Neural cell (in vitro differentiated cells): ENCODE measurements at regions not wholly inside any gene's neighbourhood (a gene's known extent, or its start where the extent isn't known, plus 50 kb on each side); places are given as distances from the start of the nearest gene placed in this dataset.

Source experiments
- EP300 ChIP-seq: fragments of 450-650 bp; conservative IDR thresholded peaks from 2 replicates; pipeline ENCODE4 v1.6.1; 2014; ENCODE audit warnings: antibody characterized with exemption, mild to moderate bottlenecking, moderate library complexity; ENCODE audit not compliant: poor library complexity, severe bottlenecking
- MXI1 ChIP-seq: fragments of 450-650 bp; conservative IDR thresholded peaks from 2 replicates; pipeline ENCODE4 v1.6.1; 2014; ENCODE audit warnings: antibody characterized with exemption, mild to moderate bottlenecking; ENCODE audit not compliant: poor library complexity, severe bottlenecking
- POLR2AphosphoS5 ChIP-seq: IDR thresholded peaks from 2 replicates; pipeline ENCODE4 v1.6.1; 2012
- RAD21 ChIP-seq: fragments of 450-650 bp; conservative IDR thresholded peaks from 2 replicates; pipeline ENCODE4 v1.6.1; 2014; ENCODE audit warnings: antibody characterized with exemption, mild to moderate bottlenecking, moderate library complexity
- TAF1 ChIP-seq: IDR thresholded peaks from 2 replicates; pipeline ENCODE4 v1.6.1; 2012; ENCODE audit warnings: low read depth
- TF ChIP-seq, protein P1 (sequence below): fragments of 450-650 bp; IDR thresholded peaks from 2 replicates; pipeline ENCODE4 v1.5.1; 2014; ENCODE audit warnings: antibody characterized with exemption, mild to moderate bottlenecking, moderate library complexity; ENCODE audit not compliant: poor library complexity, severe bottlenecking
- TF ChIP-seq, protein P2 (sequence below): IDR thresholded peaks from 2 replicates; pipeline ENCODE4 v1.6.1; 2012; ENCODE audit warnings: borderline replicate concordance

DNA sequence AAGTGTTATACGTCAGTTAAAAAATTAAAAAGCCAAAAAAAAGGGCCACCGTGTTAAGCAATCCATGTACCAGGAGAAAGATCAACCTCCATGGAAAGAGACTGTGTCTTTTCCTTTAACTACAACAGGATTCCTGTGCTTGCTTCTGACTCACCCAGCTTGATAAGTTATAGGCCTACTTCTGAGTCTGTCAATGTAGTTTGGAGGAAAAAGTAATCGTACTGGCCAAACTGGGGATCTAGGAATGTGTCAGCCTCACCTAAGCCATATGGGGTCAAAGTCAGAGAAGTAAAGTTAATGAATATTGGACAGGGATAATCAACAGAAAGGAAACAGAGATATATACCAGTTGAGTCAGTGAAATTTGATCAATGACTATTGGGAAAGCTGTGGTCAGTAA is 470.8 kb upstream of the SLIT2 start:
- TF ChIP-seq POLR2AphosphoS5 (no peak), RAD21 (no peak), TAF1 (no peak), EP300 (no peak), MXI1 (no peak)
- TF ChIP-seq, protein P1, sequence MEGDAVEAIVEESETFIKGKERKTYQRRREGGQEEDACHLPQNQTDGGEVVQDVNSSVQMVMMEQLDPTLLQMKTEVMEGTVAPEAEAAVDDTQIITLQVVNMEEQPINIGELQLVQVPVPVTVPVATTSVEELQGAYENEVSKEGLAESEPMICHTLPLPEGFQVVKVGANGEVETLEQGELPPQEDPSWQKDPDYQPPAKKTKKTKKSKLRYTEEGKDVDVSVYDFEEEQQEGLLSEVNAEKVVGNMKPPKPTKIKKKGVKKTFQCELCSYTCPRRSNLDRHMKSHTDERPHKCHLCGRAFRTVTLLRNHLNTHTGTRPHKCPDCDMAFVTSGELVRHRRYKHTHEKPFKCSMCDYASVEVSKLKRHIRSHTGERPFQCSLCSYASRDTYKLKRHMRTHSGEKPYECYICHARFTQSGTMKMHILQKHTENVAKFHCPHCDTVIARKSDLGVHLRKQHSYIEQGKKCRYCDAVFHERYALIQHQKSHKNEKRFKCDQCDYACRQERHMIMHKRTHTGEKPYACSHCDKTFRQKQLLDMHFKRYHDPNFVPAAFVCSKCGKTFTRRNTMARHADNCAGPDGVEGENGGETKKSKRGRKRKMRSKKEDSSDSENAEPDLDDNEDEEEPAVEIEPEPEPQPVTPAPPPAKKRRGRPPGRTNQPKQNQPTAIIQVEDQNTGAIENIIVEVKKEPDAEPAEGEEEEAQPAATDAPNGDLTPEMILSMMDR = no peak
- TF ChIP-seq, protein P2, sequence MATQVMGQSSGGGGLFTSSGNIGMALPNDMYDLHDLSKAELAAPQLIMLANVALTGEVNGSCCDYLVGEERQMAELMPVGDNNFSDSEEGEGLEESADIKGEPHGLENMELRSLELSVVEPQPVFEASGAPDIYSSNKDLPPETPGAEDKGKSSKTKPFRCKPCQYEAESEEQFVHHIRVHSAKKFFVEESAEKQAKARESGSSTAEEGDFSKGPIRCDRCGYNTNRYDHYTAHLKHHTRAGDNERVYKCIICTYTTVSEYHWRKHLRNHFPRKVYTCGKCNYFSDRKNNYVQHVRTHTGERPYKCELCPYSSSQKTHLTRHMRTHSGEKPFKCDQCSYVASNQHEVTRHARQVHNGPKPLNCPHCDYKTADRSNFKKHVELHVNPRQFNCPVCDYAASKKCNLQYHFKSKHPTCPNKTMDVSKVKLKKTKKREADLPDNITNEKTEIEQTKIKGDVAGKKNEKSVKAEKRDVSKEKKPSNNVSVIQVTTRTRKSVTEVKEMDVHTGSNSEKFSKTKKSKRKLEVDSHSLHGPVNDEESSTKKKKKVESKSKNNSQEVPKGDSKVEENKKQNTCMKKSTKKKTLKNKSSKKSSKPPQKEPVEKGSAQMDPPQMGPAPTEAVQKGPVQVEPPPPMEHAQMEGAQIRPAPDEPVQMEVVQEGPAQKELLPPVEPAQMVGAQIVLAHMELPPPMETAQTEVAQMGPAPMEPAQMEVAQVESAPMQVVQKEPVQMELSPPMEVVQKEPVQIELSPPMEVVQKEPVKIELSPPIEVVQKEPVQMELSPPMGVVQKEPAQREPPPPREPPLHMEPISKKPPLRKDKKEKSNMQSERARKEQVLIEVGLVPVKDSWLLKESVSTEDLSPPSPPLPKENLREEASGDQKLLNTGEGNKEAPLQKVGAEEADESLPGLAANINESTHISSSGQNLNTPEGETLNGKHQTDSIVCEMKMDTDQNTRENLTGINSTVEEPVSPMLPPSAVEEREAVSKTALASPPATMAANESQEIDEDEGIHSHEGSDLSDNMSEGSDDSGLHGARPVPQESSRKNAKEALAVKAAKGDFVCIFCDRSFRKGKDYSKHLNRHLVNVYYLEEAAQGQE = no peak
